Sigmoid colon (tissue), 6 donors: ENCODE measurements at regions not wholly inside any gene's neighbourhood (a gene's known extent, or its start where the extent isn't known, plus 50 kb on each side); places are given as distances from the start of the nearest gene placed in this dataset.

Source experiments
- DNase-seq: peaks from one replicate; pipeline ENCODE4 v3.0.0-alpha.2; 2019
- H3K27ac ChIP-seq, 4 donors: fragments of 200-600 bp; sonication (generic); one replicate each; pipeline ENCODE4 v1.5.1; 2016 to 2019; ENCODE audit warnings: mild to moderate bottlenecking in 1 of 4
- H3K27me3 ChIP-seq, 3 donors: fragments of 200-600 bp; sonication (generic); one replicate each; pipeline ENCODE4 v1.5.1; 2019; ENCODE audit warnings: mild to moderate bottlenecking in 1 of 3
- H3K36me3 ChIP-seq, 4 donors: fragments of 200-600 bp; sonication (generic); one replicate each; pipeline ENCODE4 v1.5.1; 2016 to 2019
- H3K4me1 ChIP-seq, 4 donors: fragments of 200-600 bp; sonication (generic); one replicate each; pipeline ENCODE4 v1.5.1; 2017 to 2019
- H3K4me3 ChIP-seq, 4 donors: fragments of 200-600 bp; sonication (generic); one replicate each; pipeline ENCODE4 v1.5.1; 2017 to 2019; ENCODE audit warnings: mild to moderate bottlenecking in 2 of 4, moderate library complexity in 1 of 4
- H3K9me3 ChIP-seq, 4 donors: fragments of 200-600 bp in 3 of 4; sonication (generic) in 3 of 4; one replicate each; pipeline versions ENCODE4 v1.5.1 to v1.6.1; 2013 to 2019
- EP300 ChIP-seq, 4 donors: sonication (generic); formaldehyde crosslinking; IDR thresholded peaks; one replicate each; pipeline ENCODE4 v1.6.1; 2017; ENCODE audit warnings: antibody characterized with exemption in 4 of 4
- POLR2A ChIP-seq, 2 donors: fragments of 450-650 bp; IDR thresholded peaks; one replicate each; pipeline ENCODE4 v1.6.1; 2016; ENCODE audit warnings: antibody characterized with exemption in 2 of 2, mild to moderate bottlenecking in 2 of 2, moderate library complexity in 2 of 2
- POLR2AphosphoS5 ChIP-seq, 4 donors: sonication (generic); formaldehyde crosslinking; IDR thresholded peaks; one replicate each; pipeline ENCODE4 v1.6.1; 2017; ENCODE audit warnings: antibody characterized with exemption in 4 of 4
- WGBS, 2 donors: extraction: QIAGEN DNeasy Blood & Tissue Kit; methylation state at CpG; one replicate each; pipeline ENCODE4 v1.1.7; 2013; 5-methylcytosine and 5-hydroxymethylcytosine counted together
- intact Hi-C: fragments of 100-400 bp; cut with DNase I; formaldehyde crosslinking; loops from one replicate; pipeline ENCODE4 v1.15.1; 2023
- TF ChIP-seq, protein P1 (sequence below), 4 experiments: fragments of 450-650 bp in 3 of 4; fragments of 200-600 bp in 1 of 4; IDR thresholded peaks; one replicate each; pipeline ENCODE4 v1.5.1; 2016 to 2019; ENCODE audit warnings: antibody characterized with exemption in 4 of 4, mild to moderate bottlenecking in 3 of 4, moderate library complexity in 2 of 4
- donor health status: healthy with polysubstance abuse.
- donor health status: healthy.

GRCh38 chr20:24842274-24842917, 106.7 kb upstream of the CST7 start:
- Histone ChIP-seq H3K4me1 (no peaks in the 10 kb centered on the region), H3K9me3 (peaks cover 0 to 2% (median 0%) of the 10 kb centered on the region in 4 donors), H3K4me3 (no peak overlapping the region), H3K36me3 (no peaks in the 10 kb centered on the region), H3K27me3 (no peaks in the 10 kb centered on the region), H3K27ac (no peak overlapping the region)
- 67 to 72% methylated on average over 12 of the region's 12 CpGs for WGBS, 2 donors
- no peak for DNase-seq
- TF ChIP-seq POLR2AphosphoS5 (IDR thresholded peaks at IDR 0.05) (no peak), EP300 (IDR thresholded peaks at IDR 0.05) (no peak)
- TF ChIP-seq, protein P1, sequence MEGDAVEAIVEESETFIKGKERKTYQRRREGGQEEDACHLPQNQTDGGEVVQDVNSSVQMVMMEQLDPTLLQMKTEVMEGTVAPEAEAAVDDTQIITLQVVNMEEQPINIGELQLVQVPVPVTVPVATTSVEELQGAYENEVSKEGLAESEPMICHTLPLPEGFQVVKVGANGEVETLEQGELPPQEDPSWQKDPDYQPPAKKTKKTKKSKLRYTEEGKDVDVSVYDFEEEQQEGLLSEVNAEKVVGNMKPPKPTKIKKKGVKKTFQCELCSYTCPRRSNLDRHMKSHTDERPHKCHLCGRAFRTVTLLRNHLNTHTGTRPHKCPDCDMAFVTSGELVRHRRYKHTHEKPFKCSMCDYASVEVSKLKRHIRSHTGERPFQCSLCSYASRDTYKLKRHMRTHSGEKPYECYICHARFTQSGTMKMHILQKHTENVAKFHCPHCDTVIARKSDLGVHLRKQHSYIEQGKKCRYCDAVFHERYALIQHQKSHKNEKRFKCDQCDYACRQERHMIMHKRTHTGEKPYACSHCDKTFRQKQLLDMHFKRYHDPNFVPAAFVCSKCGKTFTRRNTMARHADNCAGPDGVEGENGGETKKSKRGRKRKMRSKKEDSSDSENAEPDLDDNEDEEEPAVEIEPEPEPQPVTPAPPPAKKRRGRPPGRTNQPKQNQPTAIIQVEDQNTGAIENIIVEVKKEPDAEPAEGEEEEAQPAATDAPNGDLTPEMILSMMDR (IDR thresholded peaks at IDR 0.05) = no peak
- intact Hi-C loops = no loop called here

GRCh38 chr20:24842918-24843715, 106.0 kb upstream of the CST7 start:
- H3K27ac ChIP-seq = no peak overlapping the region
- WGBS, 2 donors = 43 to 61% methylated on average over 7 of the region's 7 CpGs
- H3K4me3 ChIP-seq = no peak overlapping the region
- TF ChIP-seq POLR2AphosphoS5 (IDR thresholded peaks at IDR 0.05) (no peak), POLR2A (IDR thresholded peaks at IDR 0.05) (no peak)
- TF ChIP-seq, protein P1 (IDR thresholded peaks at IDR 0.05) = no peak
- peaks cover 0 to 3% (median 1%) of the 10 kb centered on the region in 4 donors for H3K9me3 ChIP-seq
- no peaks in the 10 kb centered on the region for H3K27me3 ChIP-seq
- no peaks in the 10 kb centered on the region for H3K36me3 ChIP-seq
- no peak for DNase-seq
- intact Hi-C loops = no loop called here
- no peaks in the 10 kb centered on the region for H3K4me1 ChIP-seq

GRCh38 chr20:24850176-24850575, 98.9 kb upstream of the CST7 start:
- H3K36me3 ChIP-seq = no peaks in the 10 kb centered on the region
- no peak overlapping the region for H3K4me3 ChIP-seq
- WGBS, 2 donors = 63 to 77% methylated on average over 5 of the region's 5 CpGs
- TF ChIP-seq POLR2A (IDR thresholded peaks at IDR 0.05) (no peak), EP300 (IDR thresholded peaks at IDR 0.05) (no peak), POLR2AphosphoS5 (IDR thresholded peaks at IDR 0.05) (no peak)
- TF ChIP-seq, protein P1 (IDR thresholded peaks at IDR 0.05) = no peak
- H3K27me3 ChIP-seq = peaks cover 0 to 4% (median 0%) of the 10 kb centered on the region in 3 donors
- intact Hi-C loops = no loop called here
- peaks cover 0 to 8% (median 2%) of the 10 kb centered on the region in 4 donors for H3K9me3 ChIP-seq
- no peak for DNase-seq
- no peak overlapping the region for H3K27ac ChIP-seq
- no peaks in the 10 kb centered on the region for H3K4me1 ChIP-seq

- intact Hi-C loops = no loop called here
- WGBS, 2 donors = 76 to 86% methylated on average over 3 of the region's 3 CpGs
Measured at GRCh38 chr20:24851346-24852019, 97.6 kb upstream of the CST7 start.

More at GRCh38 chr20:24851346-24852019, 97.6 kb upstream of the CST7 start:
- Histone ChIP-seq H3K27me3 (peaks cover 0 to 4% (median 0%) of the 10 kb centered on the region in 3 donors), H3K9me3 (peaks cover 0 to 8% (median 2%) of the 10 kb centered on the region in 4 donors), H3K4me3 (no peak overlapping the region), H3K36me3 (no peaks in the 10 kb centered on the region), H3K4me1 (no peaks in the 10 kb centered on the region), H3K27ac (no peak overlapping the region)
- TF ChIP-seq, protein P1 (IDR thresholded peaks at IDR 0.05) = no peak
- TF ChIP-seq POLR2AphosphoS5 (IDR thresholded peaks at IDR 0.05) = no peak
- DNase-seq = no peak
